Astrocyte (in vitro differentiated cells and primary cell): ENCODE measurements at regions not wholly inside any gene's neighbourhood (a gene's known extent, or its start where the extent isn't known, plus 50 kb on each side); places are given as distances from the start of the nearest gene placed in this dataset.

ENCODE experiments used
- DNase-seq: peaks from one replicate; pipeline ENCODE4 v3.0.0-alpha.2; 2010; ENCODE audit warnings: low read depth
- FAIRE-seq: peaks from 2 replicates; lab custom pipeline; 2011; peaks lifted over from hg19 to GRCh38; lab: Jason Lieb, UNC
- H2AFZ ChIP-seq: 2 replicates; pipeline ENCODE4 v1.6.0; 2012; ENCODE audit warnings: low read depth, low read length, inconsistent platforms
- H3K27ac ChIP-seq: 2 replicates; pipeline ENCODE4 v1.5.1; 2011; ENCODE audit warnings: low read depth, low read length, inconsistent platforms
- H3K27me3 ChIP-seq: 2 replicates; pipeline ENCODE4 v1.6.0; 2011; ENCODE audit warnings: low read length, inconsistent platforms; ENCODE audit not compliant: insufficient read depth
- H3K36me3 ChIP-seq: 2 replicates; pipeline ENCODE4 v1.5.1; 2011; ENCODE audit warnings: low read length, inconsistent platforms; ENCODE audit not compliant: insufficient read depth
- H3K4me1 ChIP-seq: 2 replicates; pipeline ENCODE4 v1.5.1; 2011; ENCODE audit warnings: low read length, inconsistent platforms; ENCODE audit not compliant: insufficient read depth
- H3K4me2 ChIP-seq: 2 replicates; pipeline ENCODE4 v1.6.0; 2012; ENCODE audit warnings: low read length, inconsistent platforms
- H3K4me3 ChIP-seq: 2 replicates; pipeline ENCODE4 v1.5.1; 2011; ENCODE audit warnings: low read depth, mild to moderate bottlenecking, low read length, inconsistent platforms; ENCODE audit not compliant: insufficient read depth
- H3K79me2 ChIP-seq: 2 replicates; pipeline ENCODE4 v1.6.0; 2012; ENCODE audit warnings: mild to moderate bottlenecking, low read length, inconsistent platforms; ENCODE audit not compliant: insufficient read depth
- H3K9ac ChIP-seq: 2 replicates; pipeline ENCODE4 v1.6.0; 2012; ENCODE audit warnings: mild to moderate bottlenecking, low read length, inconsistent platforms
- H3K9me3 ChIP-seq: 2 replicates; pipeline ENCODE4 v1.5.1; 2012; ENCODE audit warnings: low read depth, mild to moderate bottlenecking, low read length, inconsistent platforms; ENCODE audit not compliant: insufficient read depth
- H4K20me1 ChIP-seq: 2 replicates; pipeline ENCODE4 v1.6.0; 2012; ENCODE audit warnings: low read length, inconsistent platforms; ENCODE audit not compliant: insufficient read depth
- H3K27ac Mint-ChIP-seq: one replicate; pipeline ENCODE4 v1.8.0; 2021; ENCODE audit warnings: mild to moderate bottlenecking, mixed read lengths; ENCODE audit not compliant: unreplicated experiment
- H3K27me3 Mint-ChIP-seq: one replicate; pipeline ENCODE4 v1.8.0; 2021; ENCODE audit warnings: low read depth, mixed read lengths; ENCODE audit not compliant: unreplicated experiment
- H3K36me3 Mint-ChIP-seq: one replicate; pipeline ENCODE4 v1.8.0; 2021; ENCODE audit warnings: low read depth, mixed read lengths; ENCODE audit not compliant: unreplicated experiment
- H3K4me1 Mint-ChIP-seq: one replicate; pipeline ENCODE4 v1.8.0; 2021; ENCODE audit warnings: low read depth, mixed read lengths; ENCODE audit not compliant: unreplicated experiment
- H3K4me3 Mint-ChIP-seq: one replicate; pipeline ENCODE4 v1.8.0; 2021; ENCODE audit warnings: mild to moderate bottlenecking, moderate library complexity, mixed read lengths; ENCODE audit not compliant: unreplicated experiment
- H3K9me3 Mint-ChIP-seq: one replicate; pipeline ENCODE4 v1.8.0; 2021; ENCODE audit warnings: mild to moderate bottlenecking, mixed read lengths; ENCODE audit not compliant: unreplicated experiment
- EZH2 ChIP-seq: IDR thresholded peaks from 2 replicates; pipeline ENCODE4 v1.6.1; 2012; ENCODE audit warnings: mild to moderate bottlenecking, low read length, inconsistent platforms; ENCODE audit not compliant: insufficient read depth
- TF ChIP-seq, protein P1 (sequence below): IDR thresholded peaks from 2 replicates; pipeline ENCODE4 v1.5.1; 2011; ENCODE audit warnings: low read depth, mild to moderate bottlenecking, inconsistent platforms, low read length, moderate library complexity; ENCODE audit not compliant: insufficient read depth

DNA sequence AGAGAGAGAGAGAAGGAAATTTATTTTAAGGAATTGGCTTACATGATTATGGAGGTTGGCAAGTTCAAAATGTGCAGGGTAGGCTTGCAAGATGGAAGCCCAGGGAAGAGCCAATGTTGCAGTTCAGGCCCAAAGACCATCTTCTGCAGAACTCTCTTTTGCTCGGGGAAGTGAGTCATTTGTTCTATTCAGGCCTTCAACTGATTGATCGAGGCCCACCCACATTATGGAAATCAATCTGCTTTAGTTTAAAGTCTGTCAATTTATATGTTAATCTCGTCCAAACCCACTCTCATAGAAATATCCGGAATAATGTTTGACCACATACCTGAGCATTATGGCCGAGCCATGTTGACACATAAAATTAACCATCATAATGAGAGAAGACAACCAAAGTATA is 113.3 kb upstream of the CXCL12 start:
- Histone ChIP-seq H3K27me3 (no peaks in the 10 kb centered on the region), H3K27ac (no peak overlapping the region), H3K79me2 (no peaks in the 10 kb centered on the region), H3K9ac (no peak overlapping the region), H2AFZ (no peak overlapping the region), H4K20me1 (no peaks in the 10 kb centered on the region), H3K9me3 (no peaks in the 10 kb centered on the region), H3K4me3 (no peak overlapping the region), H3K36me3 (no peaks in the 10 kb centered on the region), H3K4me2 (no peak overlapping the region), H3K4me1 (no peaks in the 10 kb centered on the region)
- FAIRE-seq, result no peak
- H3K4me1 Mint-ChIP-seq, result no peaks in the 10 kb centered on the region
- H3K27ac Mint-ChIP-seq, result no peak overlapping the region
- H3K4me3 Mint-ChIP-seq, result no peak overlapping the region
- no peak for DNase-seq
- TF ChIP-seq EZH2, result no peak
- TF ChIP-seq, protein P1, sequence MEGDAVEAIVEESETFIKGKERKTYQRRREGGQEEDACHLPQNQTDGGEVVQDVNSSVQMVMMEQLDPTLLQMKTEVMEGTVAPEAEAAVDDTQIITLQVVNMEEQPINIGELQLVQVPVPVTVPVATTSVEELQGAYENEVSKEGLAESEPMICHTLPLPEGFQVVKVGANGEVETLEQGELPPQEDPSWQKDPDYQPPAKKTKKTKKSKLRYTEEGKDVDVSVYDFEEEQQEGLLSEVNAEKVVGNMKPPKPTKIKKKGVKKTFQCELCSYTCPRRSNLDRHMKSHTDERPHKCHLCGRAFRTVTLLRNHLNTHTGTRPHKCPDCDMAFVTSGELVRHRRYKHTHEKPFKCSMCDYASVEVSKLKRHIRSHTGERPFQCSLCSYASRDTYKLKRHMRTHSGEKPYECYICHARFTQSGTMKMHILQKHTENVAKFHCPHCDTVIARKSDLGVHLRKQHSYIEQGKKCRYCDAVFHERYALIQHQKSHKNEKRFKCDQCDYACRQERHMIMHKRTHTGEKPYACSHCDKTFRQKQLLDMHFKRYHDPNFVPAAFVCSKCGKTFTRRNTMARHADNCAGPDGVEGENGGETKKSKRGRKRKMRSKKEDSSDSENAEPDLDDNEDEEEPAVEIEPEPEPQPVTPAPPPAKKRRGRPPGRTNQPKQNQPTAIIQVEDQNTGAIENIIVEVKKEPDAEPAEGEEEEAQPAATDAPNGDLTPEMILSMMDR, result no peak
- no peaks in the 10 kb centered on the region for H3K9me3 Mint-ChIP-seq
- H3K27me3 Mint-ChIP-seq, result no peaks in the 10 kb centered on the region
- no peaks in the 10 kb centered on the region for H3K36me3 Mint-ChIP-seq

DNA sequence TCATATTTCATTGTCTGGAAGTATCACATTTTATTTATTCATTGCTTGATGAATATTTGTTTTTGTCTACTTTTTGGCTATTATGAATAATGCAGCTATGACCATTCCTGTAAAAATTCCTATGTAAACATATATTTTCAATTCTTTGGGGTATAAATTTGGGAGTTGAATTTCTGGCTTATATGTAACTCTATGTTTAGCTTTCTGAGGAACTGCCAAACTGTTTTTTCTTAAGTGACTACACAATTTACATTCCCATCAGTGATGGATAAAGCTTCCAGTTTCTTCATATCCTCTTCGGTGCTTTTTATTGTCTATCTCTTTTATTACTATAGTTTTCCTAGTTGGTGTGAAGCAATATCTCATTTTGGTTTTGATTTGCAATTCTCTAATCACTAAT is 115.6 kb upstream of the CXCL12 start:
- Mint-ChIP-seq H3K36me3 (no peaks in the 10 kb centered on the region), H3K4me1 (no peaks in the 10 kb centered on the region), H3K4me3 (no peak overlapping the region), H3K27ac (no peak overlapping the region), H3K9me3 (no peaks in the 10 kb centered on the region), H3K27me3 (no peaks in the 10 kb centered on the region)
- no peak for FAIRE-seq
- H4K20me1 ChIP-seq, result no peaks in the 10 kb centered on the region
- no peak overlapping the region for H3K9ac ChIP-seq
- H3K27me3 ChIP-seq, result no peaks in the 10 kb centered on the region
- no peak overlapping the region for H3K27ac ChIP-seq
- H3K4me2 ChIP-seq, result no peak overlapping the region
- no peaks in the 10 kb centered on the region for H3K9me3 ChIP-seq
- no peak for TF ChIP-seq EZH2
- TF ChIP-seq, protein P1, result no peak
- H3K36me3 ChIP-seq, result no peaks in the 10 kb centered on the region
- H3K4me3 ChIP-seq, result no peak overlapping the region
- no peak for DNase-seq
- no peaks in the 10 kb centered on the region for H3K79me2 ChIP-seq
- no peak overlapping the region for H2AFZ ChIP-seq
- H3K4me1 ChIP-seq, result no peaks in the 10 kb centered on the region

- no peaks in the 10 kb centered on the region for H3K36me3 Mint-ChIP-seq
- Histone ChIP-seq H3K4me3 (no peak overlapping the region), H3K27ac (no peak overlapping the region), H3K27me3 (no peaks in the 10 kb centered on the region), H3K9me3 (no peaks in the 10 kb centered on the region), H3K4me2 (no peak overlapping the region), H2AFZ (no peak overlapping the region), H3K4me1 (peaks cover 6% of the 10 kb centered on the region), H3K79me2 (no peaks in the 10 kb centered on the region), H3K9ac (no peak overlapping the region), H4K20me1 (no peaks in the 10 kb centered on the region), H3K36me3 (no peaks in the 10 kb centered on the region)
- no peaks in the 10 kb centered on the region for H3K4me1 Mint-ChIP-seq
- no peaks in the 10 kb centered on the region for H3K9me3 Mint-ChIP-seq
- H3K27me3 Mint-ChIP-seq, result peaks cover 20% of the 10 kb centered on the region
- FAIRE-seq, result no peak
- DNase-seq, result no peak
- H3K27ac Mint-ChIP-seq, result no peak overlapping the region
- TF ChIP-seq EZH2, result no peak
- TF ChIP-seq, protein P1, result no peak
- H3K4me3 Mint-ChIP-seq, result no peak overlapping the region
Observed at GRCh38 chr10:44506386-44506785, 121.5 kb upstream of the CXCL12 start.
